ENCODE measurements at regions not wholly inside any gene's neighbourhood (a gene's known extent, or its start where the extent isn't known, plus 50 kb on each side); places are given as distances from the start of the nearest gene placed in this dataset.
"Not testable (repeated sequence)": the region's sequence is repeated elsewhere in the genome, so short reads cannot be mapped to it uniquely, and the experiment has no call there.

- Mint-ChIP-seq H3K9me3 (peaks cover 1% of the 10 kb centered on the region), H3K27me3 (ENCODE audit: low read depth, poor library complexity) (peaks cover 4% of the 10 kb centered on the region), H3K36me3 (ENCODE audit: low read depth) (no peaks in the 10 kb centered on the region), H3K27ac (no peak overlapping the region), H3K4me1 (peaks cover 6% of the 10 kb centered on the region), H3K4me3 (no peak overlapping the region)
- no peak for DNase-seq
- TF ChIP-seq CTCF (IDR thresholded peaks at IDR 0.05): no peak
Measured at GRCh38 chr7:45324683-45325237, 167.2 kb downstream of the RAMP3 start.

- Mint-ChIP-seq H3K27me3 (ENCODE audit: low read depth, poor library complexity) (peaks cover 4% of the 10 kb centered on the region), H3K9me3 (no peaks in the 10 kb centered on the region)
Measured at GRCh38 chr7:45325378-45325777, 167.8 kb downstream of the RAMP3 start.

GRCh38 chr7:45328403-45328981, 170.9 kb downstream of the RAMP3 start:
- H3K4me1 Mint-ChIP-seq: peaks cover 6% of the 10 kb centered on the region
- no peak for TF ChIP-seq CTCF (IDR thresholded peaks at IDR 0.05)
- no peak overlapping the region for H3K27ac Mint-ChIP-seq
- no peaks in the 10 kb centered on the region for H3K36me3 Mint-ChIP-seq (ENCODE audit: low read depth)
- no peak overlapping the region for H3K4me3 Mint-ChIP-seq
- H3K9me3 Mint-ChIP-seq: peaks cover 17% of the 10 kb centered on the region
- peaks cover 5% of the 10 kb centered on the region for H3K27me3 Mint-ChIP-seq (ENCODE audit: low read depth, poor library complexity)
- DNase-seq: no peak

More at GRCh38 chr7:45325378-45325777, 167.8 kb downstream of the RAMP3 start:
- H3K4me3 Mint-ChIP-seq: no peak overlapping the region
- H3K4me1 Mint-ChIP-seq: peaks cover 6% of the 10 kb centered on the region
- H3K36me3 Mint-ChIP-seq (ENCODE audit: low read depth): no peaks in the 10 kb centered on the region
- DNase-seq: no peak
- no peak for TF ChIP-seq CTCF (IDR thresholded peaks at IDR 0.05)
- no peak overlapping the region for H3K27ac Mint-ChIP-seq

- Mint-ChIP-seq H3K27me3 (ENCODE audit: low read depth, poor library complexity) (peaks cover 17% of the 10 kb centered on the region), H3K4me3 (no peak overlapping the region), H3K9me3 (peaks cover 43% of the 10 kb centered on the region), H3K27ac (no peak overlapping the region), H3K36me3 (ENCODE audit: low read depth) (no peaks in the 10 kb centered on the region), H3K4me1 (no peaks in the 10 kb centered on the region)
- DNase-seq: no peak
- TF ChIP-seq CTCF (IDR thresholded peaks at IDR 0.05): no peak
Measured at GRCh38 chr7:45331563-45331962, 174.0 kb downstream of the RAMP3 start.

GRCh38 chr7:45335024-45335423, 177.4 kb downstream of the RAMP3 start:
- H3K27me3 Mint-ChIP-seq (ENCODE audit: low read depth, poor library complexity): peaks cover 17% of the 10 kb centered on the region
- not testable (repeated sequence) for H3K27ac Mint-ChIP-seq; H3K36me3 Mint-ChIP-seq (ENCODE audit: low read depth); H3K4me1 Mint-ChIP-seq; DNase-seq; H3K4me3 Mint-ChIP-seq
- peaks cover 43% of the 10 kb centered on the region for H3K9me3 Mint-ChIP-seq

GRCh38 chr7:45342236-45342635, 184.6 kb downstream of the RAMP3 start:
- H3K27ac Mint-ChIP-seq: no peak overlapping the region

More at GRCh38 chr7:45342236-45342635, 184.6 kb downstream of the RAMP3 start:
- H3K4me1 Mint-ChIP-seq: no peaks in the 10 kb centered on the region
- peaks cover 9% of the 10 kb centered on the region for H3K27me3 Mint-ChIP-seq (ENCODE audit: low read depth, poor library complexity)
- H3K4me3 Mint-ChIP-seq: no peak overlapping the region
- no peak for DNase-seq
- TF ChIP-seq CTCF (IDR thresholded peaks at IDR 0.05): no peak
- no peaks in the 10 kb centered on the region for H3K9me3 Mint-ChIP-seq
- no peaks in the 10 kb centered on the region for H3K36me3 Mint-ChIP-seq (ENCODE audit: low read depth)

Measured in nephron progenitor cell (in vitro differentiated cells).